ENCODE measurements at regions not wholly inside any gene's neighbourhood (a gene's known extent, or its start where the extent isn't known, plus 50 kb on each side); places are given as distances from the start of the nearest gene placed in this dataset.
A peak's percentile ranks its signal among the peaks of the same experiment; 100 is the strongest.

DNA sequence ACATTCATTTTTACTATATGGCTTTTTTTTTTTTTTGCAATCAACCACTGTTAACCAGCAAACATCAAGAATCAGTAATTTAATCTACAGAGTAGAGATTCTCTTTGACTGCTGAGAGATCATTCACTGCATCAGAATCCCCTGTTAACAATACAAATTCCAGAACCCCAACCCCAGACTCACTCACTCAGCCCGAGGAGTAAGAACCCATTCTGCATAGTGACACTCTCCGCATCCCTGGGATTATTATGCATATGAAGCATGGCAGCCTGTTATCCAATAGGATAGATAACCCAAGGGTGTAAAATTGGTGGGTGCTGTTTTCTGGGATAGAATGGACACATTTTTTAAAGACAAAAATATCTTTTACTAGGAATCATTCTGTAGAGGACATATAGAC is 76.3 kb upstream of the CCDC39 start:
- no peak for ATAC-seq (ENCODE audit: low read depth)
- Histone ChIP-seq H3K4me1 (ENCODE audit: insufficient read depth, poor library complexity, severe bottlenecking) (no peaks in the 10 kb centered on the region), H3K4me3 (ENCODE audit: severe bottlenecking) (no peak overlapping the region), H3K36me3 (ENCODE audit: low read depth) (no peaks in the 10 kb centered on the region), H3K27ac (ENCODE audit: poor library complexity, severe bottlenecking) (no peak overlapping the region), H3K27me3 (ENCODE audit: insufficient read depth, poor library complexity, severe bottlenecking) (no peaks in the 10 kb centered on the region), H3K9me3 (ENCODE audit: severe bottlenecking) (no peaks in the 10 kb centered on the region)
- TF ChIP-seq CTCF (IDR thresholded peaks at IDR 0.05; ENCODE audit: poor library complexity, severe bottlenecking) = no peak
- DNase-seq (ENCODE audit: low spot score) = no peak

- no peak for TF ChIP-seq CTCF (IDR thresholded peaks at IDR 0.05; ENCODE audit: poor library complexity, severe bottlenecking)
- no peaks in the 10 kb centered on the region for H3K9me3 ChIP-seq (ENCODE audit: severe bottlenecking)
- H3K27ac ChIP-seq (ENCODE audit: poor library complexity, severe bottlenecking) = no peak overlapping the region
- no peaks in the 10 kb centered on the region for H3K4me1 ChIP-seq (ENCODE audit: insufficient read depth, poor library complexity, severe bottlenecking)
- no peaks in the 10 kb centered on the region for H3K27me3 ChIP-seq (ENCODE audit: insufficient read depth, poor library complexity, severe bottlenecking)
- ATAC-seq (ENCODE audit: low read depth) (peak; percentile 70), DNase-seq (ENCODE audit: low spot score) (no peak)
- H3K36me3 ChIP-seq (ENCODE audit: low read depth) = no peaks in the 10 kb centered on the region
- H3K4me3 ChIP-seq (ENCODE audit: severe bottlenecking) = no peak overlapping the region
Measured at GRCh38 chr3:180762866-180763265, 83.6 kb upstream of the CCDC39 start.

GRCh38 chr3:180764481-180764880 is 85.2 kb upstream of the CCDC39 start:
- no peak for DNase-seq (ENCODE audit: low spot score)
- H3K4me1 ChIP-seq (ENCODE audit: insufficient read depth, poor library complexity, severe bottlenecking) = no peaks in the 10 kb centered on the region
- no peak for ATAC-seq (ENCODE audit: low read depth)
- no peaks in the 10 kb centered on the region for H3K27me3 ChIP-seq (ENCODE audit: insufficient read depth, poor library complexity, severe bottlenecking)
- no peak for TF ChIP-seq CTCF (IDR thresholded peaks at IDR 0.05; ENCODE audit: poor library complexity, severe bottlenecking)
- H3K9me3 ChIP-seq (ENCODE audit: severe bottlenecking) = no peaks in the 10 kb centered on the region
- H3K4me3 ChIP-seq (ENCODE audit: severe bottlenecking) = no peak overlapping the region
- H3K36me3 ChIP-seq (ENCODE audit: low read depth) = no peaks in the 10 kb centered on the region
- no peak overlapping the region for H3K27ac ChIP-seq (ENCODE audit: poor library complexity, severe bottlenecking)

DNA sequence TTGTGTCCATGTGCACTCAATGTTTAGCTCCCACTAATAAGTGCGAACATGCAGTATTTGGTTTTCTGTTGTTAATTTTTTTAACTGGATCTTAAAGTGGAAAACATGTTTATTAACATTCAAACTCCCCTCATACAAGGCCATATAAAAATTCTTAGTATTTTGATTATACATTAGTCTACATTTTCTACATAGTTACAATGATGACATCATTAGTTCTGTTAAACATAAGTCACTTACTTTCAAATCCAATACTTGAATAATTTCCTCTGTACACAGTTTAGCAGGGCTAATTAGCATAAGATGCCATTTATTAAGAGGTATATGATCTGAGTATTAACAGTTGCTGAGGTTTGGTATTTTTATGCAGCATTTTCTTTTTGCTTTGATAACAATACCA is 91.3 kb upstream of the CCDC39 start:
- H3K27me3 ChIP-seq (ENCODE audit: insufficient read depth, poor library complexity, severe bottlenecking) = no peaks in the 10 kb centered on the region
- H3K4me1 ChIP-seq (ENCODE audit: insufficient read depth, poor library complexity, severe bottlenecking) = no peaks in the 10 kb centered on the region
- ATAC-seq (ENCODE audit: low read depth) = no peak
- no peaks in the 10 kb centered on the region for H3K36me3 ChIP-seq (ENCODE audit: low read depth)
- no peaks in the 10 kb centered on the region for H3K9me3 ChIP-seq (ENCODE audit: severe bottlenecking)
- H3K4me3 ChIP-seq (ENCODE audit: severe bottlenecking) = no peak overlapping the region
- TF ChIP-seq CTCF (IDR thresholded peaks at IDR 0.05; ENCODE audit: poor library complexity, severe bottlenecking) = no peak
- no peak for DNase-seq (ENCODE audit: low spot score)
- H3K27ac ChIP-seq (ENCODE audit: poor library complexity, severe bottlenecking) = no peak overlapping the region

- H3K27ac ChIP-seq (ENCODE audit: poor library complexity, severe bottlenecking) = no peak overlapping the region
- no peak overlapping the region for H3K4me3 ChIP-seq (ENCODE audit: severe bottlenecking)
- TF ChIP-seq CTCF (IDR thresholded peaks at IDR 0.05; ENCODE audit: poor library complexity, severe bottlenecking) = no peak
- H3K27me3 ChIP-seq (ENCODE audit: insufficient read depth, poor library complexity, severe bottlenecking) = no peaks in the 10 kb centered on the region
- no peak for ATAC-seq (ENCODE audit: low read depth)
- H3K36me3 ChIP-seq (ENCODE audit: low read depth) = no peaks in the 10 kb centered on the region
- DNase-seq (ENCODE audit: low spot score) = no peak
- no peaks in the 10 kb centered on the region for H3K4me1 ChIP-seq (ENCODE audit: insufficient read depth, poor library complexity, severe bottlenecking)
- H3K9me3 ChIP-seq (ENCODE audit: severe bottlenecking) = peaks cover 5% of the 10 kb centered on the region
Measured at GRCh38 chr3:180776433-180776832, 97.1 kb upstream of the CCDC39 start.
